Heart left ventricle (tissue), 16 donors: ENCODE measurements at regions not wholly inside any gene's neighbourhood (a gene's known extent, or its start where the extent isn't known, plus 50 kb on each side); places are given as distances from the start of the nearest gene placed in this dataset.

Experiments
- ATAC-seq, 4 donors: fragments of 200-7000 bp; cut with Tn5 transposase; one replicate each; pipeline ENCODE4 v1.9.1; 2020 to 2022; ENCODE audit warnings: moderate library complexity in 4 of 4, mild to moderate bottlenecking in 3 of 4, moderate number of reproducible peaks in 1 of 4
- DNase-seq, 5 donors: peaks; one replicate each; pipeline ENCODE4 v3.0.0-alpha.2; 2020
- H3K27ac ChIP-seq, 12 donors: fragments of 200-600 bp; sonication (generic) in 4 of 12; one replicate each; pipeline versions ENCODE4 v1.5.0 to v1.8.0; 2016 to 2022; ENCODE audit warnings: mild to moderate bottlenecking in 2 of 12
- H3K27me3 ChIP-seq, 9 donors: fragments of 200-600 bp; sonication (generic) in 2 of 9; one replicate each; pipeline versions ENCODE4 v1.5.1 to v1.8.0; 2016 to 2022; ENCODE audit warnings: mild to moderate bottlenecking in 3 of 9
- H3K36me3 ChIP-seq, 9 donors: fragments of 200-600 bp; sonication (generic) in 2 of 9; one replicate each; pipeline versions ENCODE4 v1.5.0 to v1.8.0; 2018 to 2022; ENCODE audit warnings: mild to moderate bottlenecking in 2 of 9
- H3K4me1 ChIP-seq, 12 donors: fragments of 200-600 bp; sonication (generic) in 4 of 12; one replicate each; pipeline versions ENCODE4 v1.5.0 to v1.8.0; 2016 to 2022; ENCODE audit warnings: mild to moderate bottlenecking in 3 of 12
- H3K4me3 ChIP-seq, 12 donors: fragments of 200-600 bp; sonication (generic) in 4 of 12; one replicate each; pipeline versions ENCODE4 v1.5.0 to v1.8.0; 2017 to 2022; ENCODE audit warnings: mild to moderate bottlenecking in 9 of 12, moderate library complexity in 4 of 12
- H3K9me3 ChIP-seq, 12 donors: fragments of 200-600 bp; sonication (generic) in 4 of 12; one replicate each; pipeline versions ENCODE4 v1.5.0 to v1.8.0; 2016 to 2022; ENCODE audit warnings: mild to moderate bottlenecking in 1 of 12
- CTCF ChIP-seq, 12 donors: fragments of 200-600 bp; sonication (generic) in 4 of 12; IDR thresholded peaks; one replicate each; pipeline versions ENCODE4 v1.5.0 to v1.8.0; 2018 to 2022; ENCODE audit warnings: antibody characterized with exemption in 12 of 12, mild to moderate bottlenecking in 5 of 12
- POLR2A ChIP-seq, 2 donors: fragments of 450-650 bp; IDR thresholded peaks; one replicate each; pipeline ENCODE4 v1.6.1; 2017; ENCODE audit warnings: antibody characterized with exemption in 2 of 2, mild to moderate bottlenecking in 2 of 2, moderate library complexity in 2 of 2
- WGBS, 4 donors: extraction: QIAGEN DNeasy Blood & Tissue Kit in 2 of 4; methylation state at CpG; one replicate each; pipeline versions ENCODE4 v1.1.5 to v1.1.7; 2013 to 2018; 5-methylcytosine and 5-hydroxymethylcytosine counted together
- intact Hi-C, 10 donors: fragments of 100-400 bp; cut with DNase I; formaldehyde crosslinking; loops; one replicate each; pipeline versions ENCODE4 v1.11.1 to v1.14.2; 2022
- donor health status: ischemic (EF 13 %, LVEDD 7.1; RV severe dilation, severe dysfunction).
- donor health status: healthy with polysubstance abuse.
- donor health status: DM: no; HTN: yes; CAD: no.
- donor health status: DM: no; HTN: no; CAD: no.
- donor health status: ischemic (EF 25% LVEDD 6.9; RV normal size, moderate dysfunction).
- donor health status: ischemic (EF 25% LVEDD 5.7; RV mildly dilated, moderate dysfunction).
- donor health status: healthy.
- donor health status: DM: yes; HTN: yes; CAD: no.
- donor health status: ischemic (EF 35%, LVEDD 5.7; RV mildly dilated, moderate dysfunction).
- donor health status: nonischemic (EF 11% LVEDD 7.7; RV severe dilation, severe dysfunction).
- donor health status: DM: yes; HTN: yes; CAD: no.
- donor health status: PGD.
- donor health status: ischemic (EF 29% LVEDD 5.4; RV normal size, mild dysfunction).
- donor health status: nonischemic (EF 23%, LVEDD 6.1; RV moderate dilation, normal function).

DNA sequence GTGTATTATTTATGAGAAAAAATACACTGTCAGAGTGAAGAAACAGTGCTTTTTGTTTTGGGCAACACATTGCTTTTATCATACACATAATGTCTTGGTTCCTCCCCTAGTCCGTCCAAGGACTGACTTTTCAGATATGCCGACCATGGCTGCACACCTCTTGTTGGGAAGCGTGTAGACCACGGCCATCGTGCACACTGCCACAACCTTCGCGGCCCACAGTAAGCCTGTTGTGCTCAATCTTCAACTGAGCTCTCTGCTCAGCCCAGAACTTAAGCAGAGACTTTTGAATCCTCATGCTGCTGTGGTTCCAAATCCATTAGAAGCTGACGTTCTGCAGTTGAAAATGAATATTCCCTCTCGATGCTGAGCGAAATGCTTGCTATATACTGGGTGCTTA, 157.6 kb upstream of the IRX2 start:
- Histone ChIP-seq H3K27me3 (no peaks in the 10 kb centered on the region), H3K4me1 (no peaks in the 10 kb centered on the region), H3K36me3 (no peaks in the 10 kb centered on the region), H3K4me3 (no peak overlapping the region), H3K9me3 (no peaks in the 10 kb centered on the region), H3K27ac (no peak overlapping the region)
- no peak for TF ChIP-seq CTCF (IDR thresholded peaks at IDR 0.05)
- no peak for TF ChIP-seq POLR2A (IDR thresholded peaks at IDR 0.05)
- ATAC-seq, result no peak
- no peak for DNase-seq
- intact Hi-C loops, result no loop called here
- WGBS, 4 donors, result 83 to 91% (median 86%) methylated on average over 10 of the region's 10 CpGs

GRCh38 chr5:2908086-2908485, 156.6 kb upstream of the IRX2 start:
- ATAC-seq (no peak), DNase-seq (no peak)
- Histone ChIP-seq H3K4me1 (no peaks in the 10 kb centered on the region), H3K9me3 (no peaks in the 10 kb centered on the region), H3K36me3 (no peaks in the 10 kb centered on the region), H3K27me3 (no peaks in the 10 kb centered on the region), H3K4me3 (no peak overlapping the region), H3K27ac (no peak overlapping the region)
- TF ChIP-seq POLR2A (IDR thresholded peaks at IDR 0.05), result no peak
- TF ChIP-seq CTCF (IDR thresholded peaks at IDR 0.05), result no peak
- intact Hi-C loops, result no loop called here
- WGBS, 4 donors, result 83 to 86% (median 85%) methylated on average over 4 of the region's 4 CpGs

- DNase-seq (no peak), ATAC-seq (no peak)
- no peak for TF ChIP-seq CTCF (IDR thresholded peaks at IDR 0.05)
- WGBS, 4 donors, result 79 to 85% (median 82%) methylated on average over 8 of the region's 8 CpGs
- intact Hi-C loops, result no loop called here
- H3K4me3 ChIP-seq, result no peak overlapping the region
- H3K36me3 ChIP-seq, result no peaks in the 10 kb centered on the region
- no peaks in the 10 kb centered on the region for H3K4me1 ChIP-seq
- H3K27ac ChIP-seq, result no peak overlapping the region
- no peaks in the 10 kb centered on the region for H3K27me3 ChIP-seq
- H3K9me3 ChIP-seq, result no peaks in the 10 kb centered on the region
These were observed 155.0 kb upstream of the IRX2 start for GRCh38 chr5:2906302-2907090.

- no peak for TF ChIP-seq POLR2A (IDR thresholded peaks at IDR 0.05)
- no peak for TF ChIP-seq CTCF (IDR thresholded peaks at IDR 0.05)
- no peak for DNase-seq
- Histone ChIP-seq H3K27me3 (peaks cover 0 to 4% (median 0%) of the 10 kb centered on the region in 9 donors), H3K4me3 (no peak overlapping the region), H3K4me1 (no peaks in the 10 kb centered on the region), H3K36me3 (no peaks in the 10 kb centered on the region), H3K9me3 (no peaks in the 10 kb centered on the region), H3K27ac (no peak overlapping the region)
- intact Hi-C loops, result no loop called here
- no peak for ATAC-seq
- 61 to 76% (median 70%) methylated on average over 9 of the region's 9 CpGs for WGBS, 4 donors
These were observed 154.3 kb upstream of the IRX2 start for GRCh38 chr5:2905741-2906140.
